ENCODE measurements at regions not wholly inside any gene's neighbourhood (a gene's known extent, or its start where the extent isn't known, plus 50 kb on each side); places are given as distances from the start of the nearest gene placed in this dataset.

- TF ChIP-seq CTCF (IDR thresholded peaks at IDR 0.05), result no peak
- no peaks in the 10 kb centered on the region for H3K4me1 ChIP-seq (ENCODE audit: control insufficient read depth, insufficient read depth, low read length)
- ATAC-seq, result no peak
- H3K27ac Mint-ChIP-seq, result no peak overlapping the region
- 83% methylated on average over 2 of the region's 2 CpGs for WGBS (ENCODE audit: insufficient coverage)
- H3K4me1 Mint-ChIP-seq, result no peaks in the 10 kb centered on the region
- no peaks in the 10 kb centered on the region for H3K36me3 Mint-ChIP-seq
- H3K9me3 ChIP-seq (ENCODE audit: control insufficient read depth, insufficient read depth, low read length), result no peaks in the 10 kb centered on the region
- H3K36me3 ChIP-seq (ENCODE audit: control insufficient read depth, insufficient read depth, low read length), result no peaks in the 10 kb centered on the region
- H3K9me3 Mint-ChIP-seq, result peaks cover 11 to 22% of the 10 kb centered on the region in 2 donors
- H3K27me3 Mint-ChIP-seq (ENCODE audit: low read depth in 2 of 2), result no peaks in the 10 kb centered on the region
- no peaks in the 10 kb centered on the region for H3K27me3 ChIP-seq (ENCODE audit: control insufficient read depth, insufficient read depth, low read length)
- no peak overlapping the region for H3K4me3 Mint-ChIP-seq
- DNase-seq, result no peak
- intact Hi-C loops (cut with micrococcal nuclease), result no loop called here
- H3K4me3 ChIP-seq (ENCODE audit: low read length), result no peak overlapping the region
- H3K27ac ChIP-seq (ENCODE audit: low read length), result no peak overlapping the region
Measured at GRCh38 chr5:21209409-21209808, 1221.4 kb upstream of the CDH18 start.

GRCh38 chr5:21199087-21199486, 1211.1 kb upstream of the CDH18 start:
- intact Hi-C loops (cut with micrococcal nuclease), result no loop called here

GRCh38 chr5:21195145-21195544, 1207.1 kb upstream of the CDH18 start:
- no peaks in the 10 kb centered on the region for H3K27me3 ChIP-seq (ENCODE audit: control insufficient read depth, insufficient read depth, low read length)
- H3K36me3 Mint-ChIP-seq, result no peaks in the 10 kb centered on the region
- H3K4me1 ChIP-seq (ENCODE audit: control insufficient read depth, insufficient read depth, low read length), result no peaks in the 10 kb centered on the region
- no peaks in the 10 kb centered on the region for H3K36me3 ChIP-seq (ENCODE audit: control insufficient read depth, insufficient read depth, low read length)
- H3K4me1 Mint-ChIP-seq, result no peaks in the 10 kb centered on the region
- intact Hi-C loops (cut with micrococcal nuclease), result no loop called here
- no peak for DNase-seq
- ATAC-seq, result no peak
- H3K4me3 Mint-ChIP-seq, result no peak overlapping the region
- H3K27ac Mint-ChIP-seq, result no peak overlapping the region
- no peak overlapping the region for H3K4me3 ChIP-seq (ENCODE audit: low read length)
- peaks cover 8 to 17% of the 10 kb centered on the region in 2 donors for H3K9me3 Mint-ChIP-seq
- TF ChIP-seq CTCF (IDR thresholded peaks at IDR 0.05), result no peak
- H3K9me3 ChIP-seq (ENCODE audit: control insufficient read depth, insufficient read depth, low read length), result peaks cover 4% of the 10 kb centered on the region
- H3K27me3 Mint-ChIP-seq (ENCODE audit: low read depth in 2 of 2), result no peaks in the 10 kb centered on the region
- WGBS (ENCODE audit: insufficient coverage), result 92% methylated on average over 2 of the region's 4 CpGs
- no peak overlapping the region for H3K27ac ChIP-seq (ENCODE audit: low read length)

More at GRCh38 chr5:21199087-21199486, 1211.1 kb upstream of the CDH18 start:
- H3K36me3 Mint-ChIP-seq, result no peaks in the 10 kb centered on the region
- H3K4me3 Mint-ChIP-seq, result no peak overlapping the region
- no peaks in the 10 kb centered on the region for H3K27me3 Mint-ChIP-seq (ENCODE audit: low read depth in 2 of 2)
- Histone ChIP-seq H3K4me1 (ENCODE audit: control insufficient read depth, insufficient read depth, low read length) (no peaks in the 10 kb centered on the region), H3K27ac (ENCODE audit: low read length) (no peak overlapping the region), H3K36me3 (ENCODE audit: control insufficient read depth, insufficient read depth, low read length) (no peaks in the 10 kb centered on the region), H3K9me3 (ENCODE audit: control insufficient read depth, insufficient read depth, low read length) (peaks cover 4% of the 10 kb centered on the region), H3K4me3 (ENCODE audit: low read length) (no peak overlapping the region), H3K27me3 (ENCODE audit: control insufficient read depth, insufficient read depth, low read length) (no peaks in the 10 kb centered on the region)
- TF ChIP-seq CTCF (IDR thresholded peaks at IDR 0.05), result no peak
- no peak for DNase-seq
- peaks cover 8 to 11% of the 10 kb centered on the region in 2 donors for H3K9me3 Mint-ChIP-seq
- WGBS (ENCODE audit: insufficient coverage), result 86% methylated on average over 2 of the region's 2 CpGs
- H3K27ac Mint-ChIP-seq, result no peak overlapping the region
- H3K4me1 Mint-ChIP-seq, result no peaks in the 10 kb centered on the region
- ATAC-seq, result no peak

GRCh38 chr5:21185536-21185935, 1197.5 kb upstream of the CDH18 start:
- WGBS (ENCODE audit: insufficient coverage), result 94% methylated on average over 4 of the region's 5 CpGs
- H3K4me1 Mint-ChIP-seq, result no peaks in the 10 kb centered on the region
- ATAC-seq, result no peak

More at GRCh38 chr5:21185536-21185935, 1197.5 kb upstream of the CDH18 start:
- no peaks in the 10 kb centered on the region for H3K36me3 ChIP-seq (ENCODE audit: control insufficient read depth, insufficient read depth, low read length)
- H3K9me3 Mint-ChIP-seq, result peaks cover 7 to 8% of the 10 kb centered on the region in 2 donors
- no peaks in the 10 kb centered on the region for H3K27me3 ChIP-seq (ENCODE audit: control insufficient read depth, insufficient read depth, low read length)
- peaks cover 6% of the 10 kb centered on the region for H3K36me3 Mint-ChIP-seq
- intact Hi-C loops (cut with micrococcal nuclease), result no loop called here
- DNase-seq, result no peak
- no peak for TF ChIP-seq CTCF (IDR thresholded peaks at IDR 0.05)
- H3K9me3 ChIP-seq (ENCODE audit: control insufficient read depth, insufficient read depth, low read length), result peaks cover 4% of the 10 kb centered on the region
- no peaks in the 10 kb centered on the region for H3K4me1 ChIP-seq (ENCODE audit: control insufficient read depth, insufficient read depth, low read length)
- no peak overlapping the region for H3K27ac Mint-ChIP-seq
- no peak overlapping the region for H3K27ac ChIP-seq (ENCODE audit: low read length)
- H3K27me3 Mint-ChIP-seq (ENCODE audit: low read depth in 2 of 2), result no peaks in the 10 kb centered on the region
- H3K4me3 ChIP-seq (ENCODE audit: low read length), result no peak overlapping the region
- no peak overlapping the region for H3K4me3 Mint-ChIP-seq

All from natural killer cell (primary cell).